BE2C (cell line): ENCODE measurements at regions not wholly inside any gene's neighbourhood (a gene's known extent, or its start where the extent isn't known, plus 50 kb on each side); places are given as distances from the start of the nearest gene placed in this dataset.
"Not testable (repeated sequence)": the region's sequence is repeated elsewhere in the genome, so short reads cannot be mapped to it uniquely, and the experiment has no call there.

Experiments used
- DNase-seq: peaks from one replicate; pipeline ENCODE4 v3.0.0-alpha.2; 2020
- H3K27me3 ChIP-seq: fragments of 250-450 bp; sonication (Bioruptor Pico); 2 replicates; pipeline ENCODE4 v1.5.1; 2020; ENCODE audit warnings: mild to moderate bottlenecking
- H3K36me3 ChIP-seq: fragments of 250-450 bp; sonication (Bioruptor Pico); 2 replicates; pipeline ENCODE4 v1.5.1; 2020; ENCODE audit warnings: mild to moderate bottlenecking
- H3K4me1 ChIP-seq: fragments of 250-450 bp; sonication (Bioruptor Pico); 2 replicates; pipeline ENCODE4 v1.5.1; 2020
- H3K4me3 ChIP-seq: 2 replicates; pipeline ENCODE4 v1.5.1; 2011; ENCODE audit warnings: low read depth, low read length
- H3K9me3 ChIP-seq: fragments of 250-450 bp; sonication (Bioruptor Pico); 2 replicates; pipeline ENCODE4 v1.5.1; 2020
- TF ChIP-seq, protein P1 (sequence below): IDR thresholded peaks from 2 replicates; pipeline ENCODE4 v1.5.1; 2012; ENCODE audit warnings: mild to moderate bottlenecking, low read depth, low read length

DNA sequence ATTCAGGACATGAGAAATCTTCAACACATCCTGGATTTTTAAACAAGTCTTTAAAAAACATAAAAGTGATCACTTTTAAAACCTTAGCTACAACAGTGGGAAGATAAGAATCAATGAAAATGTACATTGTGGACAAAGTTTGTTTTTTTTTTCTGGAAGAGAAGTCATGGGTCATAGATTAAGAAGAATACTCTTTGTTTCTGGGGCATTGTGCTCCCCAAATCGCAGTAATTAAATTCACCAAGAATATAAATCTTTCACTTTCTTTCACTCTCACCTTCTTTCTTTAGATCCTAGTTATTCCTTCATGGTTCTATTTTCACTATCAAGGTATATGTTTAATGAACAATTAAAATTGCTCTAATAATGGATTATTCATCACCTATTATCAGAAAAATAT, 132.6 kb upstream of the PGR start:
- H3K9me3 ChIP-seq, result no peaks in the 10 kb centered on the region
- H3K27me3 ChIP-seq, result no peaks in the 10 kb centered on the region
- no peak for DNase-seq
- H3K4me3 ChIP-seq, result no peak overlapping the region
- no peaks in the 10 kb centered on the region for H3K36me3 ChIP-seq
- no peaks in the 10 kb centered on the region for H3K4me1 ChIP-seq
- TF ChIP-seq, protein P1, sequence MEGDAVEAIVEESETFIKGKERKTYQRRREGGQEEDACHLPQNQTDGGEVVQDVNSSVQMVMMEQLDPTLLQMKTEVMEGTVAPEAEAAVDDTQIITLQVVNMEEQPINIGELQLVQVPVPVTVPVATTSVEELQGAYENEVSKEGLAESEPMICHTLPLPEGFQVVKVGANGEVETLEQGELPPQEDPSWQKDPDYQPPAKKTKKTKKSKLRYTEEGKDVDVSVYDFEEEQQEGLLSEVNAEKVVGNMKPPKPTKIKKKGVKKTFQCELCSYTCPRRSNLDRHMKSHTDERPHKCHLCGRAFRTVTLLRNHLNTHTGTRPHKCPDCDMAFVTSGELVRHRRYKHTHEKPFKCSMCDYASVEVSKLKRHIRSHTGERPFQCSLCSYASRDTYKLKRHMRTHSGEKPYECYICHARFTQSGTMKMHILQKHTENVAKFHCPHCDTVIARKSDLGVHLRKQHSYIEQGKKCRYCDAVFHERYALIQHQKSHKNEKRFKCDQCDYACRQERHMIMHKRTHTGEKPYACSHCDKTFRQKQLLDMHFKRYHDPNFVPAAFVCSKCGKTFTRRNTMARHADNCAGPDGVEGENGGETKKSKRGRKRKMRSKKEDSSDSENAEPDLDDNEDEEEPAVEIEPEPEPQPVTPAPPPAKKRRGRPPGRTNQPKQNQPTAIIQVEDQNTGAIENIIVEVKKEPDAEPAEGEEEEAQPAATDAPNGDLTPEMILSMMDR, result no peak

DNA sequence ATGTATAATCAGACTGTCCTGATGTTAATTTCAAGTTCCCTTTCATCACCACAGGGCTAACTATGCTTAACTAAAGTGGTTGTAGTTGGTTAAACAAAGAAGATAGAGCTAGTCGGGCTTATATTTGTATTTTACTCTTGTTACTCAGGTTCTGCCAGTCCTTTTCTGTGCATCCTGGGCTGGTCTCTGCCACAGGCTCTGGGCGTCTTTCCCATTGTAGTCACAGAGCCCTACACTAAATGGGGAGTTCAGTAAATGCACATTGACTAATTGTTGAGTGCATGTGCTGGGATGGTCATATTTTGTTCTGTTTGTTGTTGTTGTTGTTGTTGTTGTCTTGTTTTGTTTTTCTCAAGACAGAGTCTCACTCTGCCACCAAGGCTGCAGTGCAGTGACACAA, 125.4 kb upstream of the PGR start:
- Histone ChIP-seq H3K36me3 (no peaks in the 10 kb centered on the region), H3K4me3 (no peak overlapping the region), H3K9me3 (no peaks in the 10 kb centered on the region), H3K4me1 (no peaks in the 10 kb centered on the region), H3K27me3 (no peaks in the 10 kb centered on the region)
- no peak for DNase-seq
- TF ChIP-seq, protein P1, result no peak

DNA sequence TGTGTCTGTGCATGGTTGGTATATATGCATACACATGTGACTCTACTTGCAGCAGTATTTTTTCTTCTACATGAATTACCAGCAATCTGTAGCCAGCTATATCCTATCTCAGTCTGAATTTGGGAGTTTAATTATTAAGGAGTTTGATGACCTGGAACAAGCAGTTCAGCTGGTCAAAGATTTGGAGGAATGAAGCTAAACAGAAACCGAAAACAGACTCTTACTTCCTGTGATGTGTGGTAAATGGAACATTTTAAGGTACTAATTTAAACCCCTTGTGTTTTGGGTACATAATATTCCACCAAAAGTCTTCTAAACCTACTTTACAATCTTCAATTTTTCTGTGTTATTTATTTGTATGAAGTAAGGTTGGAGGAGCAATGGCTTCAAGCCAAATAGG, 124.4 kb upstream of the PGR start:
- Histone ChIP-seq H3K36me3 (no peaks in the 10 kb centered on the region), H3K27me3 (no peaks in the 10 kb centered on the region), H3K4me1 (no peaks in the 10 kb centered on the region), H3K9me3 (no peaks in the 10 kb centered on the region), H3K4me3 (no peak overlapping the region)
- TF ChIP-seq, protein P1, result no peak
- DNase-seq, result no peak

DNA sequence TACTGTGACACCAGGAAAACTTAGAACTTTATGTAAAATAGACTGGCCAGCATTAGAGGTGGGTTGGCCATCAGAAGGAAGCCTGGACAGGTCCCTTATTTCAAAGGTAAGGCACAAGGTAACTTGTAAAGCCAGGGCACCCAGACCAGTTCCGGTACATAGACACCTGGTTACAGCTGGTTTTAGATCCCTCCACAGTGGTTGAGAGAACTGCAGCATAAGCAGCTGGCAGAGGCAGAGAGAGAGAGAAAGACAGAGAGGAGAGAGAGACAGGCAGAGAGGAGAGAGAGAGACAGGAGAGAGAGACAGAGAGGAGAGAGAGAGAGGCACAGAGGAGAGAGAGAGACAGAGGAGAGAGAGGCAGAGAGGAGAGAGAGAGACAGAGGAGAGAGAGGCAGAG, 116.0 kb upstream of the PGR start:
- not testable (repeated sequence) for H3K27me3 ChIP-seq, H3K9me3 ChIP-seq, H3K4me3 ChIP-seq, DNase-seq, H3K4me1 ChIP-seq, H3K36me3 ChIP-seq

DNA sequence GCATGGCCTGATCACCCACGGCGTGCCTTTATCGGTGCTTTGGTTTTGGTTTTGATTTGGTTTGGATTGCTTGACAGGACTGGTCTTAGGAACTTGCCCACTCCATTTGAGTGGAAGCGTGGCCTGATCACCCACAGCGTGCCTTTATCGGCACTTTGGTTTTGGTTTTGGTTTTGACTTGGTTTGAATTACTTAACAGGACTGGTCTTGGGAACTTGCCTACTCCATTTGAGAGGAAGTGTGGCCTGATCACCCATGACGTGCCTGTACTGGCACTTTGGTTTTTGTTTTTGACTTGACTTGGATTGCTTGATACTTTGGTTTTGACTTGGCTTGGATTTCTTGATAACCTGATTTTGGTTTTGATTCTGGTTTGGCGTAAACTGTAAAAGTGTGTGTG, 115.5 kb upstream of the PGR start:
- DNase-seq, H3K27me3 ChIP-seq, H3K4me3 ChIP-seq, H3K9me3 ChIP-seq, H3K36me3 ChIP-seq, H3K4me1 ChIP-seq: not testable (repeated sequence)

DNA sequence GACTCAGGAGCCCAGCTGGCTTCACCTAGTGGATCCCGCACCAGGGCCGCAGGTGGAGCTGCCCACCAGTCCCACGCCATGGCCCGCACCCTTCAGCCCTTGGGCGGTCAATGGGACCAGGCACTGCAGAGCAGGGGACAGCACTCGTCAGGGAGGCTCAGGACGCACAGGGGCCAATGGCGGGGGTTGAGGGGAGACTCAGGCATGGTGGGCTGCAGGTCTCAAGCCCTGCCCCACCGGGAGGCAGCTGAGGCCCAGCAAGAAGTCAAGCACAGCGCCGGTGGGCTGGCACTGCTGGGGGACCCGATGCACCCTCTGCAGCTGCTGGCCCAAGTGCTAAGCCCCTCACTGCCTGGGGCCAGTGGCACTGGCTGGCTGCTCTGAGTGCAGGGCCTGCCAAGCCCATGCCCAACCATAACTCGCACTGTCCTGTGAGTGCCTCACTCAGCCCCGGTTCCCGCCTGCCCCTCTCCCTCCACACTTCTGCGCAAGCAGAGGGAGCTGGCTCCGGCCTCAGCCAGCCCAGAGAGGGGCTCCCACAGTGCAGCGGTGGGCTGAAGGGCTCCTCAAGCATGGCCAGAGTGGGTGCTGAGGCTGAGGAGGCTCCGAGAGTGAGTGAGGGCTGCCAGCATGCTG, 111.7 kb upstream of the PGR start:
- no peaks in the 10 kb centered on the region for H3K36me3 ChIP-seq
- H3K4me1 ChIP-seq, result no peaks in the 10 kb centered on the region
- TF ChIP-seq, protein P1, result no peak
- DNase-seq, result no peak
- peaks cover 3% of the 10 kb centered on the region; the same call in 1 of the 2 replicates for H3K9me3 ChIP-seq
- no peak overlapping the region for H3K4me3 ChIP-seq
- H3K27me3 ChIP-seq, result peaks cover 3% of the 10 kb centered on the region; the same call in 1 of the 2 replicates

DNA sequence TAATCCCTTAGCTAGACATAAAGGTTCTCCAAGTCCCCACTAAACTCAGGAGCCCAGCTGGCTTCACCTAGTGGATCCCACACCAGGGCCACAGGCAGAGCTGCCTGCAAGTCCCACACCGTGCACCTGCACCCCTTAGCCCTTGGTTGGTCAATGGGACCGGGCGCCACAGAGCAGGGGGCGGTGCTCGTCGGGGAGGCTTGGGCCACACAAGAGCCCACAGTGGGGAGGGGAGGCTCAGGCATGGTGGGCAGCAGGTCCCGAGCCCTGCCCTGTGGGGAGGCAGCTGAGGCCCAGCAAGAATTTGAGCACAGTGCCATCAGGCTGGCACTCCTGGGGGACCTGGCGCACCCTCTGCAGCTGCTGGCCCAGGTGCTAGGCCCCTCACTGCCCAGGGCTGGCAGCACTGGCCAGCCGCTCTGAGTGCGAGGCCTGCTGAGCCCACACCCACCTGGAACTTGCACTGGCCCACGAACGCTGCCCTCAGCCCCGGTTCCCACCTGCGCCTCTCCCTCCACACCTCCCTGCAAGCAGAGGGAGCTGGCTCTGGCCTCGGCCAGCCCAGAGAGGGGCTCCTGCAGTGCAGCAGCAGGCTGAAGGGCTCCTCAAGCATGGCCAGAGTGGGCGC, 101.7 kb upstream of the PGR start:
- H3K27me3 ChIP-seq, H3K36me3 ChIP-seq, H3K4me3 ChIP-seq, H3K9me3 ChIP-seq, DNase-seq, H3K4me1 ChIP-seq: not testable (repeated sequence)
